NB4 (cell line): ENCODE measurements at regions not wholly inside any gene's neighbourhood (a gene's known extent, or its start where the extent isn't known, plus 50 kb on each side); places are given as distances from the start of the nearest gene placed in this dataset.

ENCODE experiments used
- DNase-seq: peaks from one replicate; pipeline ENCODE4 v3.0.0; 2010; ENCODE audit warnings: low read depth
- H3K4me3 ChIP-seq: one replicate; pipeline ENCODE4 v1.5.1; 2011; ENCODE audit warnings: mild to moderate bottlenecking, low read depth, low read length, moderate library complexity
- MYC ChIP-seq: IDR thresholded peaks from 2 replicates; pipeline ENCODE4 v1.6.1; 2011; ENCODE audit warnings: low read depth, low read length
- POLR2A ChIP-seq: IDR thresholded peaks from 2 replicates; pipeline ENCODE4 v1.6.1; 2011; ENCODE audit warnings: mild to moderate bottlenecking; ENCODE audit not compliant: insufficient read length; ENCODE audit errors: extremely low read depth
- TF ChIP-seq, protein P1 (sequence below): IDR thresholded peaks from one replicate; pipeline ENCODE4 v1.5.1; 2012; ENCODE audit warnings: low read depth, low read length
- TF ChIP-seq, protein P2 (sequence below): IDR thresholded peaks from 2 replicates; pipeline ENCODE4 v1.6.1; 2011; ENCODE audit warnings: low read depth, low read length

DNA sequence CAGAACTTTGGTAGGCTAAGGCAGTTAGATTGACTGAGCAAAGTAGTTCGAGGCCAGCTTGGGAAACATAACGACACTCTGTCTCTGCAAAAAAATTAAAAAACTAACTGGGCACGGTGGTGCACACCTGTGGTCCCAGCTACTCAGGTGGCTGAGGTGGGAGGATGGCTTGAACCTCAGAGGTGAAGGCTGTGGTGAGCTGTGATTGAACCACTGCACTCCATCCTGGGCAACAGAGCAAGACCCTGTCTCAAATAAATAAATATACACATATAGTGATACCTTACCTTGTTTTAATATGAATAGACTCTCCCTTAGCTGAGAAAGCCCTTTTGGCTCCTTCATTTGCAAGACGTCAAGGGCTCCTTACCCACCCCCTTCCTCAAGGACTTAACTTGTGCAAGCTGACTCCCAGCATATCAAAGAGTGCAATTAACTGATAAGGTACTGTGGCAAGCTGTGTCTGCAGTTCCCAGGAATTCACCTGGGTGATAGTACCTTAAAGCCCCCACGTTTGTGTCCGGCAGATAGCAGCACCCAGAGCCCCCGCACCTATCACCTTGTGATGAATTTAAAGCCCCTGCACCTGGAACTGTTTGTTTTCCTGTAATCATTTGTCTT, 655.6 kb upstream of the GALNTL6 start:
- TF ChIP-seq POLR2A (no peak), MYC (no peak)
- TF ChIP-seq, protein P1, sequence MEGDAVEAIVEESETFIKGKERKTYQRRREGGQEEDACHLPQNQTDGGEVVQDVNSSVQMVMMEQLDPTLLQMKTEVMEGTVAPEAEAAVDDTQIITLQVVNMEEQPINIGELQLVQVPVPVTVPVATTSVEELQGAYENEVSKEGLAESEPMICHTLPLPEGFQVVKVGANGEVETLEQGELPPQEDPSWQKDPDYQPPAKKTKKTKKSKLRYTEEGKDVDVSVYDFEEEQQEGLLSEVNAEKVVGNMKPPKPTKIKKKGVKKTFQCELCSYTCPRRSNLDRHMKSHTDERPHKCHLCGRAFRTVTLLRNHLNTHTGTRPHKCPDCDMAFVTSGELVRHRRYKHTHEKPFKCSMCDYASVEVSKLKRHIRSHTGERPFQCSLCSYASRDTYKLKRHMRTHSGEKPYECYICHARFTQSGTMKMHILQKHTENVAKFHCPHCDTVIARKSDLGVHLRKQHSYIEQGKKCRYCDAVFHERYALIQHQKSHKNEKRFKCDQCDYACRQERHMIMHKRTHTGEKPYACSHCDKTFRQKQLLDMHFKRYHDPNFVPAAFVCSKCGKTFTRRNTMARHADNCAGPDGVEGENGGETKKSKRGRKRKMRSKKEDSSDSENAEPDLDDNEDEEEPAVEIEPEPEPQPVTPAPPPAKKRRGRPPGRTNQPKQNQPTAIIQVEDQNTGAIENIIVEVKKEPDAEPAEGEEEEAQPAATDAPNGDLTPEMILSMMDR: no peak
- TF ChIP-seq, protein P2, sequence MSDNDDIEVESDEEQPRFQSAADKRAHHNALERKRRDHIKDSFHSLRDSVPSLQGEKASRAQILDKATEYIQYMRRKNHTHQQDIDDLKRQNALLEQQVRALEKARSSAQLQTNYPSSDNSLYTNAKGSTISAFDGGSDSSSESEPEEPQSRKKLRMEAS: no peak
- H3K4me3 ChIP-seq: no peak overlapping the region
- no peak for DNase-seq

DNA sequence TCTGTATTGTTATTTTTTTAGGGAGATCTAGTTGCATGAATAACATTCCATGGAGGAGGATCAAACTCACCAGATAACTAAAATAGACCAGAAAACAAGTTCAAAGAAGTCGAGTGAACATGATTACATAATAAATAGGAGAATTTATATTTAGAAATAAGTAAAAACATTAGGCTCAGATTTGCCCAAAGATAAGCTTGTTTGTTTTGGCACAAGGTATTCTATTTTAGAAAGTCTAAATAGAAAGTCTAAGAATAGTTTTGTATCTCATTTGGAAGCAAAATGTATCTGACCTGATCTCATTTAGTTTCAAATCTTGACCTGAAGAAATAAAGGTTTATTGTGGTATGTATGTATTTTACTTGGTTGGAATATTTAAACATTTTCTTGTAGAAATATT, 670.6 kb upstream of the GALNTL6 start:
- no peak overlapping the region for H3K4me3 ChIP-seq
- no peak for DNase-seq
- TF ChIP-seq, protein P2: no peak
- TF ChIP-seq POLR2A (no peak), MYC (no peak)
- TF ChIP-seq, protein P1: no peak

DNA sequence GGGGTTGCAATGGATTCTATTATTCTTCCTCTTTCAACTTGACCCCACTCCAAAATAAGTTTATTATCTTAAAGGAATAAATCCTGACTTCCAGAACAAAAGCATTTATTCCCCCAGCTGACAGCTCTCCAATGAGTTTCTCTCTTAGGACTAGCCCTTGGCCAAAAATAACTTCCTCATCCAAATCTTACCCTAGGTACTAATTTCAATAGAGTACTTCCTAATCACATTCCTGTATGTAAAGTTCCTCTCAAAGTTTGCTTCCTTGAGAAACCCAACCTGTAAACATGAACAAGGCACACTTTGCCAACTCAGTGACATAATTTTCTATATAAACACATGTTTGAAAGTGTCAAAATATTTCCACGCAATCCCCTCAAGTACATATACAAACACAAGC, 671.2 kb upstream of the GALNTL6 start:
- TF ChIP-seq POLR2A: no peak
- TF ChIP-seq, protein P2: no peak
- no peak for TF ChIP-seq MYC
- TF ChIP-seq, protein P1: no peak
- H3K4me3 ChIP-seq: no peak overlapping the region
- DNase-seq: no peak

DNA sequence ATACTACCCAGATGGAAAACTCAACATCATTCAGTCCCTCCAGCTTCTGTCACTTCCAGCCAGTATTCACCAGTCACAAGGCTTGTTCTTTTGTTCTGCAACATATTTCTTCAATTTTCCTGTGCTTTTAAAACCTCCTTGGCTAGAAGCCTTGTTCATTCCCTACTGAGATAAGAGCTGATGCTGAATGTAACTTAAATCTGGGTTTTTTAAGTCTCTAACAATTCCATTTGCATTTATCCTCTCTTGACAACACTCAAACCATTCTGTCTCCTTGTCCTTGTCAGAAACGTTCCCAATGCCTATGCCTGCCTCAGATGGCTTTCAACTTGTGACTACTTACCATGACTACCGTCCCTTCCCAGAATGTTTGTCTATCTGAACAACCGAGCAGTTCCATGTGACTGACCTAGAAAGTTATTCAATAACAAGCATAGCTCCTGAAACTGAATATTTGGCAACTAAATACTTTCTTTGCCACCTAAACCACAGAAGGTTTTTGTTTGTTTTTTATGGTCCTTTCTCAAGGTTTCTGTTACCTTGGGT, 682.9 kb upstream of the GALNTL6 start:
- DNase-seq: no peak
- TF ChIP-seq, protein P2: no peak
- TF ChIP-seq POLR2A (no peak), MYC (no peak)
- TF ChIP-seq, protein P1: no peak
- no peak overlapping the region for H3K4me3 ChIP-seq

DNA sequence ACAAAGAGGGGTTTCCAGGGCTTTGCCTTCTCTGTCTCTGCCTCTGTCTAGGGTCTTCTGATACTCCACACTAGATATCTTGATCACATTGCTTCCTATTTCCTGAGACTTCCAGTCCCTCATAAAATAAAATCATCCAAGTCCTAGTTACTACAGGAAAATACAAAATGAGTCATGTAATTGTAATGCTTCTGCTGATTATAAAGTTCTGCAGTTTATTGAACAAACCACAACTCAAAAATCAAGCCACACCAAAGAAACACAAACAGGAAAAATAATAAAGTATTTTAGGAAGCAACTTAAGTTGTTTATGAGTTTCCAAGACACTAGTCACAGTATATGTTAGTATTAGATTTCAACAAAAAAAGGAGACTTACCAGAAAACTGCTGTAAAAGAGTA, 695.1 kb upstream of the GALNTL6 start:
- no peak for DNase-seq
- H3K4me3 ChIP-seq: no peak overlapping the region
- TF ChIP-seq, protein P2: no peak
- TF ChIP-seq, protein P1: no peak

DNA sequence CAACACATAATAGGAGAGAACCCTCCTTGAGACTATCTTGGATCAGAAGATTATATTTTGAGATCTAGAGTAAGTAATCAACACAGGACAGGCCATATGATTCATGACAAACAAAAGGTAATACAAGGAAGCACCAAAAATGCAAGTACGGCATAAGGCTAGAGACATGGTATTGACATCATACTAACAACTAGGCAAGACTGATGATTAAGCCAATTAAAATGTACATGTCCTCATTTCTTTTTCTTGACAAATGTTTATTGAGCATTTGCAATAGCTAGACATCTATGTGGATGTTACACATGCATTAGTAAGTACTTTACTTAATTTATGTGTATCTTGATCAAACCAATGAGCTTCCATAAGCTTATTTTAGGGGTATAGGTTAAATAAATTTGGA, 695.7 kb upstream of the GALNTL6 start:
- no peak overlapping the region for H3K4me3 ChIP-seq
- DNase-seq: no peak
- TF ChIP-seq, protein P2: no peak
- no peak for TF ChIP-seq MYC
- no peak for TF ChIP-seq POLR2A
- TF ChIP-seq, protein P1: no peak
